H9 (cell line): ENCODE measurements at regions not wholly inside any gene's neighbourhood (a gene's known extent, or its start where the extent isn't known, plus 50 kb on each side); places are given as distances from the start of the nearest gene placed in this dataset.

Source experiments
- DNase-seq: peaks from one replicate; pipeline ENCODE4 v3.0.0-alpha.2; 2017
- H2AFZ ChIP-seq: one replicate; pipeline ENCODE4 v1.6.1; 2013; ENCODE audit warnings: mild to moderate bottlenecking, low read length, control low read depth, moderate library complexity
- H2AK5ac ChIP-seq: 2 replicates; pipeline ENCODE4 v1.6.1; 2013; ENCODE audit warnings: low read length, control low read depth, mixed read lengths; ENCODE audit not compliant: insufficient read length
- H2BK120ac ChIP-seq: one replicate; pipeline ENCODE4 v1.6.1; 2013; ENCODE audit warnings: low read depth, mild to moderate bottlenecking, low read length, control low read depth, inconsistent platforms; ENCODE audit not compliant: poor library complexity, severe bottlenecking
- H2BK12ac ChIP-seq: 2 replicates; pipeline ENCODE4 v1.6.1; 2013; ENCODE audit warnings: low read length, control low read depth, mixed read lengths, low read depth; ENCODE audit not compliant: insufficient read length
- H2BK15ac ChIP-seq: 2 replicates; pipeline ENCODE4 v1.6.1; 2013; ENCODE audit warnings: low read depth, low read length, control low read depth
- H2BK20ac ChIP-seq: one replicate; pipeline ENCODE4 v1.6.1; 2013; ENCODE audit warnings: low read depth, mild to moderate bottlenecking, low read length, control low read depth, inconsistent platforms; ENCODE audit not compliant: poor library complexity, severe bottlenecking
- H2BK5ac ChIP-seq: 2 replicates; pipeline ENCODE4 v1.6.1; 2013; ENCODE audit warnings: low read length, control low read depth, mixed read lengths; ENCODE audit not compliant: insufficient read length
- H3K14ac ChIP-seq: 2 replicates; pipeline ENCODE4 v1.6.1; 2013; ENCODE audit warnings: low read length, control low read depth; ENCODE audit not compliant: insufficient read depth
- H3K18ac ChIP-seq: 2 replicates; pipeline ENCODE4 v1.6.1; 2013; ENCODE audit warnings: low read depth, mild to moderate bottlenecking, mixed read lengths, low read length, control low read depth; ENCODE audit not compliant: insufficient read length
- H3K23ac ChIP-seq: 2 replicates; pipeline ENCODE4 v1.6.1; 2013; ENCODE audit warnings: low read length, control low read depth, mixed read lengths, low read depth; ENCODE audit not compliant: insufficient read length
- H3K23me2 ChIP-seq: 2 replicates; pipeline ENCODE4 v1.6.1; 2013; ENCODE audit warnings: low read depth, mild to moderate bottlenecking, mixed read lengths, low read length, control low read depth; ENCODE audit not compliant: insufficient read length, poor library complexity, severe bottlenecking
- H3K27ac ChIP-seq: 2 replicates; pipeline ENCODE4 v1.5.1; 2013; ENCODE audit warnings: low read length, control low read depth, mixed read lengths, low read depth; ENCODE audit not compliant: insufficient read length
- H3K27me3 ChIP-seq: 2 replicates; pipeline ENCODE4 v1.6.1; 2013; ENCODE audit warnings: low read length, control low read depth, inconsistent platforms; ENCODE audit not compliant: insufficient read depth
- H3K4ac ChIP-seq: 2 replicates; pipeline ENCODE4 v1.6.1; 2013; ENCODE audit warnings: low read depth, mild to moderate bottlenecking, control low read depth, inconsistent platforms, low read length, moderate library complexity
- H3K4me1 ChIP-seq: 2 replicates; pipeline ENCODE4 v1.6.1; 2013; ENCODE audit warnings: low read length, control low read depth, inconsistent platforms; ENCODE audit not compliant: insufficient read depth
- H3K4me2 ChIP-seq: 2 replicates; pipeline ENCODE4 v1.6.1; 2013; ENCODE audit warnings: low read length, control low read depth, mixed read lengths; ENCODE audit not compliant: insufficient read length, insufficient read depth
- H3K56ac ChIP-seq: 2 replicates; pipeline ENCODE4 v1.6.1; 2013; ENCODE audit warnings: low read depth, mild to moderate bottlenecking, mixed read lengths, low read length, control low read depth; ENCODE audit not compliant: insufficient read length
- H3K79me1 ChIP-seq: 2 replicates; pipeline ENCODE4 v1.6.1; 2013; ENCODE audit warnings: low read depth, mild to moderate bottlenecking, moderate library complexity, low read length, control low read depth, inconsistent platforms; ENCODE audit not compliant: insufficient read depth, poor library complexity, severe bottlenecking
- H3K79me2 ChIP-seq: 2 replicates; pipeline ENCODE4 v1.6.1; 2013; ENCODE audit warnings: low read length, control low read depth, inconsistent platforms; ENCODE audit not compliant: insufficient read depth
- H3K9ac ChIP-seq: 2 replicates; pipeline ENCODE4 v1.6.1; 2013; ENCODE audit warnings: low read length, control low read depth, mixed read lengths; ENCODE audit not compliant: insufficient read length; ENCODE audit errors: extremely low read depth
- H3K9me3 ChIP-seq: one replicate; pipeline ENCODE4 v1.6.1; 2013; ENCODE audit warnings: low read depth, low read length, inconsistent platforms; ENCODE audit not compliant: control insufficient read depth
- H3T11ph ChIP-seq: one replicate; pipeline ENCODE4 v1.6.1; 2013; ENCODE audit warnings: mild to moderate bottlenecking, low read length, control low read depth, inconsistent platforms
- H4K20me1 ChIP-seq: one replicate; pipeline ENCODE4 v1.6.1; 2013; ENCODE audit not compliant: control insufficient read depth, insufficient read length, insufficient read depth
- H4K5ac ChIP-seq: 2 replicates; pipeline ENCODE4 v1.6.1; 2013; ENCODE audit warnings: low read depth, mild to moderate bottlenecking, mixed read lengths, low read length, control low read depth; ENCODE audit not compliant: insufficient read length
- H4K8ac ChIP-seq: replicated peaks from 2 replicates; pipeline ENCODE4 v1.6.1; 2013; ENCODE audit warnings: low read length, control low read depth, mixed read lengths, low read depth; ENCODE audit not compliant: insufficient read length
- H4K91ac ChIP-seq: 2 replicates; pipeline ENCODE4 v1.6.1; 2013; ENCODE audit warnings: low read depth, mild to moderate bottlenecking, moderate library complexity, mixed read lengths, low read length, control low read depth; ENCODE audit not compliant: insufficient read length
- H3K27ac Mint-ChIP-seq, 3 experiments: 2 replicates in 2 of 3; 3 replicates in 1 of 3; pipeline ENCODE4 v1.8.0; 2020 to 2021; ENCODE audit warnings: mixed read lengths in 3 of 3, mild to moderate bottlenecking in 1 of 3, moderate library complexity in 1 of 3
- H3K27me3 Mint-ChIP-seq: 2 replicates; pipeline ENCODE4 v1.8.0; 2021; ENCODE audit warnings: low read depth, mild to moderate bottlenecking, moderate library complexity, mixed read lengths
- H3K36me3 Mint-ChIP-seq, 3 experiments: 2 replicates in 2 of 3; 3 replicates in 1 of 3; pipeline ENCODE4 v1.8.0; 2020 to 2021; ENCODE audit warnings: low read depth in 3 of 3, mixed read lengths in 3 of 3; ENCODE audit not compliant: insufficient read depth in 1 of 3
- H3K4me1 Mint-ChIP-seq, 2 experiments: 2 replicates each; pipeline ENCODE4 v1.8.0; 2020; ENCODE audit warnings: mixed read lengths in 2 of 2
- H3K4me3 Mint-ChIP-seq, 2 experiments: 2 replicates in 1 of 2; 3 replicates in 1 of 2; pipeline ENCODE4 v1.8.0; 2020 to 2021; ENCODE audit warnings: mild to moderate bottlenecking in 2 of 2, mixed read lengths in 2 of 2, moderate library complexity in 1 of 2
- H3K9me3 Mint-ChIP-seq, 2 experiments: 2 replicates in 1 of 2; 3 replicates in 1 of 2; pipeline ENCODE4 v1.8.0; 2020; ENCODE audit warnings: mild to moderate bottlenecking in 2 of 2, mixed read lengths in 2 of 2, moderate library complexity in 1 of 2
- CTCF ChIP-seq: fragments of 200-600 bp; sonication (generic); conservative IDR thresholded peaks from 3 replicates; pipeline ENCODE4 v1.8.0; 2021; ENCODE audit warnings: antibody characterized with exemption, mild to moderate bottlenecking
- WGBS: extraction: QIAGEN DNeasy Blood & Tissue Kit; methylation state at CpG from one replicate; pipeline ENCODE4 v1.1.7; 2013; ENCODE audit warnings: missing lambda C conversion rate, low lambda C conversion rate, mixed read lengths; ENCODE audit not compliant: insufficient read length; ENCODE audit errors: extremely low coverage; 5-methylcytosine and 5-hydroxymethylcytosine counted together

- Histone ChIP-seq H2BK12ac (no peak overlapping the region), H2BK120ac (no peak overlapping the region), H3K4me1 (no peaks in the 10 kb centered on the region), H3K79me2 (no peaks in the 10 kb centered on the region), H3K79me1 (no peaks in the 10 kb centered on the region), H3K56ac (no peak overlapping the region), H3K14ac (no peak overlapping the region), H4K20me1 (no peaks in the 10 kb centered on the region), H3K4ac (no peak overlapping the region), H4K91ac (no peak overlapping the region), H3K27ac (no peak overlapping the region), H4K5ac (no peak overlapping the region), H2AK5ac (no peak overlapping the region), H3K23me2 (no peaks in the 10 kb centered on the region), H2BK20ac (no peak overlapping the region), H3K9me3 (no peaks in the 10 kb centered on the region), H3K18ac (no peak overlapping the region), H3K4me2 (no peak overlapping the region), H3K27me3 (no peaks in the 10 kb centered on the region), H2AFZ (no peak overlapping the region), H3T11ph (no peak overlapping the region), H2BK5ac (no peak overlapping the region), H4K8ac (no peak overlapping the region), H2BK15ac (no peak overlapping the region), H3K23ac (no peak overlapping the region), H3K9ac (no peak overlapping the region)
- TF ChIP-seq CTCF, result no peak
- no peak for DNase-seq
- H3K4me1 Mint-ChIP-seq, result no peaks in the 10 kb centered on the region
- no peak overlapping the region for H3K4me3 Mint-ChIP-seq
- no peak overlapping the region for H3K27ac Mint-ChIP-seq
- H3K27me3 Mint-ChIP-seq, result peaks cover 5% of the 10 kb centered on the region
- WGBS, result no CpG with 5 or more reads among the region's 4 CpGs
- no peaks in the 10 kb centered on the region for H3K36me3 Mint-ChIP-seq
- no peaks in the 10 kb centered on the region for H3K9me3 Mint-ChIP-seq
Measured at GRCh38 chr16:76665571-76666275, 388.5 kb downstream of the CNTNAP4 start.
